ENCODE measurements at regions not wholly inside any gene's neighbourhood (a gene's known extent, or its start where the extent isn't known, plus 50 kb on each side); places are given as distances from the start of the nearest gene placed in this dataset.

DNA sequence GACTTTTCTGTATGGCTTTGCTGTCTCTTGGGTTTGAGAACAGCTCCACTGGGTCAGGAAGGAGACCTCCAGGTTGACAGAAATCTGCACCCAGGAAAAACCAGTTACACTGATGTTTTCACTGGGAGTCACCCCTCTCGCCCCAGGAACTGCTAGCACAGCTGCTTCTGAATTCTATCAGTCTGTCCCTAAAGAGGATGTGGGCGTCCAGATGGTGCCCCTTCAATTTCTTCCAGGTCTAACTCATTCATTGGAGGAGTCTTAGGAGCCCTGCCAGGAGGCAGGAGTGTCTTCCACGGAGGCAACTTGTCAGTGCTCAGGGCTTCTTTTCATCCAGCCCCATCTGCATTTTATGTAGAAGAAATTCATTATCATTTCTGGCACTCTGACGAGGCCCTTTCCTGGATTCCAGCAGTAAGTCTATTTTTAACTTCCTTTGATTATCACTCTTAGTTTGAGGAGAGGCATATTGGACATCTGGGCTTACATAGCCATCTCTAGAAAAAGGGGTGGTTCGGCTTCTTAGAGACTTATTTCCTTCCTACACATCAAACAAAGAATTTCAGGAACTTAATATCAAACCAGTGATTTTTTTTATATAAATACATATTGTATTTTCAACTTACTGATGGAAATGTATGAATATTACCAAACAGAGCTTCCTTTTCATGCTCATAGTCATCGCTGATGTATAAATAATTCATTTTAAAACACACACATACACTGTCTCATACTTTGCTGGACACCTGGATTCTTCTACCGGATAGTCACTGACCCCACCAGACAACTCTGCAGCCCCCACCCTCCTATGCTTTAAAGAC lies 148.8 kb downstream of the IRX2 start:
- no peak for DNase-seq

DNA sequence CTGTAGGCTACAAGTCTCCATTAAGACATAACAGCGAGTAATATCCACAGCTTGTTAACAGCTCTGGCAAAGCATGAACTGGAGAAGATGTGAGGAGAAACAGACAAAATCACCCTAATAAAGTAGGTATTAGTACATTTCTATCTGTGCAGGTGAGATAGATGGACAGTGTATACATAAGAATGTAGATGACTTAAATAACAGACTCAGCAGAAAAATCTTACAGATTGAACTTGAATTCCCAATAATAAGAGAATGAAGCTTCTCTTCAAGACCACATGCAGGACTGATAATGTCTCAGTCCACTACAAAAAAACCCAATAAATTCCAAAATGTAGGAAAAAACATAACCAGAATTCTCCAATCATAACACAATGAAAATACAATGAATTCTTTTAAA lies 153.0 kb downstream of the IRX2 start:
- no peak for DNase-seq

DNA sequence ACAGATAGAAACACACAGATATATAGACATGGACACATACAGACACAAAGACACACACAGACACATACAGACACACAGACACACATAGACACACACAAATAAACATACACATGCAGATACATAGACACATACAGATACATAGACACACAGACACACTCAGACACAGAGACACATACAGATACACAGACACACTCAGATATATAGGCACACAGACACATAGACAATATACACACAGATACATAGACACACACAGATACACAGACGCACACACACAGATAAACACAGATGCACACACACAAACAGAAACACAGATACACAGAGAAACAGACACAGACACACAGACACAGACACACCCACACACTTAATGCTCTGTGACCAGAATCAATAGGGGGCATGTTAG lies 156.8 kb downstream of the IRX2 start:
- no peak for DNase-seq

DNA sequence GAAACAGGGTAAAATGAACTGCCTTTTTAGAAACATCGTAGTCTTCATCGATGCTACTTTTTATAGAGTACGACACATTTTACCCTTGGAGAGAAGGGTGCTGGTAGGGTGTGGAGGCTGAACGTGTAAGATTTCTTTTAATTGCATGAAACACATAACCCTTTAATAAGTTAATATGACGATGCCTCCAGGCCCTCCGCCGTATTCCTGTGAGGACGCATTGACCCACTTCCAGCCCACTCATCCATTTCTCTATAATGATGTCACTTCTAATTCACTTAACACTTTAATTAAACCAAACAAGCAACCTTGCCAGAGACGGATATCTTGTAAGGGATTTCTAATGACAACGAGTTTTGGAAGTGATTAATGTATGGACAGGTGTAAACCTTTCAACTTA lies 158.7 kb downstream of the IRX2 start:
- no peak for DNase-seq

DNA sequence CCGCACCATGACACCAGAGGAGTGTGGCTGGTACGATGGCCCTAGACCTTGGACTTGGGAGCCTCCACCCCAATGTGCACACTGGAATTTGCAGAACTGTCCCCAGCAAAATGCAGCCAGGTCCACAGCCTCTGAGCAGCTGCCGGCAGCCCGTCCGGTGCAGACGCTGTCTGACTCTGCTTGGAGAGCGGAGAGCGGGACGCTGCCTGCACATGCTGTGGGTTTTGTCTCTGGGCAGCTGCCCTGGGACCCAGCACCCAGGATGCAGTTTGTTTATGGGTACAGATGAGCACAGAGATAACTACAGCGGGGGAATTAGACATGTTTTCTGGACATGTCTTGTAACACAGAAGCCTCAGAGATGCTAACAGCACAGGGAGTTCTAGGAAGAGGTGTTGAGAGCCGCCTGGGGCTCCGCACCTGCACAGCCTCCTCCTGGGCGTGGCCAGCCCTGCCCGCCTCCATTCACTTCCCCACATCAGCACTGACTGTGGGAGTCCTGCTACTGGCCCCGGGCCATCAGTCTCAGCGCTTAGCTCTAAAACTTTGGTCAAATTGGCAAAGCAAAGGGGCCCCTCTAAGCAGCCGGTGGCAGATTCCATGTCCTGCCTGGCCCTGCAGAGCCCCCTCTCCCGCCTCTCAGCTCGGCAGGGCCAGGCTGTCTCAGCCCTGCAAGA lies 159.6 kb downstream of the IRX2 start:
- no peak for DNase-seq

DNA sequence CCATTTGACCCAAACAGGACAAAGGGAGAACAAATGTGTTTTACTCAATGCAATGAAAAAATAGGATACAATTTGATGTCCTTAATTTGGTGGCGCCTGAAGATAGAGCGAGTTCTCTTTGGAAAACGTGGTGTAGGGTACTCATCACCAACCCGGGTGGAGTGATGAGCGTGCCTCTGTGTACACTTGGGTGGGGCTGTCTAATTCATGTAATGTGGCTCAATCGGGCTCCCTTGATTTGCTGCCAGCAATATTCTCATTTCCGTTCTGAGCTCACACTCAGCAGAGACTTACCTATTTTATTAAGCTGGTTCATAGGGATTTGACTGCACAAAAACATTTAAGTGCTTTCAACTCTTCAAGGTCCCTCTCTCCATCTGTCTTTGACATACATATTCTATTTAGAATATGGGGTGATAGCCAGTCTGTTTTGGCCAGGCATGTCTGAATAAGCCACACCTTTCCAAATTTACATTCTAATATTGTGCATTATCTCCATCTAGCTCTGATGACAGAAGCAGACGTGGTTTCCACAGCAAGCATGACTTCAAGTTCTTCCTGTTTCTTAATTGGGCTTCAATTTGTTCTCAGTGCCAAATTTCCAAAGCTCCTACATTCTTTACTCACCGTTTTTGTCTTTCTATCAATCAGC lies 162.5 kb downstream of the IRX2 start:
- no peak for DNase-seq

DNA sequence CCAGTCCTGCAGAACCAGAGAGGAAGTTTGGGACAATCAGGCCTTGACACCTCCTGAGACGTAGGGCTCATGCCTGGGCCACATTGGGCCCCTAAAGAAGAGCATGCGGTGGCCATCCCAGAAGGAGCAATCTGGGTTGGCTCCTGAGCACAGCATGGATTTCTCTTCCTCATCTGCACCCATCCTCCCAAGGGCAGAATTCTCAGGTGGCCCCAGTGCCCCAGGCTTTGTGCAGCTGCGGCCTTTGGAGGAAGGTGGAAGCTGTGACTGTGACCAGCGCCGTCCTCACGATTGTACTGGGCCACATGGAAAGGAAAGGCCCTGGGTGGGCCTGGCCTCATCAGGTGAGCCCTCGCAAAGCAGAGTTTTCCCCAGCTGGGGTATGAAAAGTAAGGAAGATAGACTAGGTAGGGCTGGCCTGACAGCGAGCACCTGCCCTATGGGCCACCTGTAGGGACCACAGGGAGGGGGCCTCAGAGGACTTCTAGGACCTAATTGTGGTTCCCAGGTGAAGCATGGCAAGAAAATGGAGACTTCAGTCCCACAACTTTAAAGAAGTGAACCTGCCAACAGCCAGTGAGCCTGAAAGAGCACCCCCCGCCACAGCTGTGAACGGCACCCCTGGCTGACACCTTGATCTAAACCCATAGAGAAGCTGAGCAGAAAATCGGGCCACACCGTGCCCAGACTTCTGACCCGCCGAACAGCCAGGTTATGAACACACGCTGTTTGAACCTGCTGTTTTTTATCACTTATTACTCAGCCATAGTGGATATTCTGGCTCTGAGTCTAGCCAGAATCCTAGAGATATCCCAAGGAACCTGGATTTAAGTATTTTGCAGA lies 164.1 kb downstream of the IRX2 start:
- no peak for DNase-seq

DNA sequence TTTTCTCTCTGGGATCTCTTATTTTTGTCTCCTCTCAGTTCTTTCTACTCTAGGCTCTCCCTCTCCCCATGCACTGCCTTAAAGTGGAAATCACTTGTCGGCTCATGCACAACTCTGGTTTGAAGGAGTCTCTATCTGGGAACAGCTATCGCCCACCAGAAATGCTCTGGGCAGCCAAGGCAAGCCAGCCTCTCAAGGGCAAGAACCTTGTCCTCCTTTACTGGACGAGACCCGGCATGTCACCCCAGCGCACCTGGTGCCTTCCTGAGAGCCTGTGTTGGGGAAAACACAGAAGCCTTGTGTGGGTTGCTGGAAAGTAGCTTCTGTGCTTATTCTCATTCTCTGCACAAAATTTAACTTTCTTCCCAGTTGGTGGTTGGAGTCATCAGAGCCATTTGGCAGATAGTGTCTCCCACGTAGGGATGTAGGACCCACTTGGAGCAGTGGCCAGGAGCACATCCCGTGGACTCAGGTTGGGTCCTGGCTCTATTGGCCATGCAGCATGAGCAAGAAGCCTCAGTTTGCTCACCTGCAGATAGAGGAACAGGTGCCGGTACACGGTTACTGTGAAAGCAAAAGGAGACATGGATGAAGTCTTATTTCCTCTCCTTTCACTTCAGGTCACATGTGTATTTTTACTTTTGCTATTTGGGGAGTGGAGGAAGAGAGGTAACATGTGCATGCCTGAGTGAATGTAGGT lies 165.3 kb downstream of the IRX2 start:
- no peak for DNase-seq

DNA sequence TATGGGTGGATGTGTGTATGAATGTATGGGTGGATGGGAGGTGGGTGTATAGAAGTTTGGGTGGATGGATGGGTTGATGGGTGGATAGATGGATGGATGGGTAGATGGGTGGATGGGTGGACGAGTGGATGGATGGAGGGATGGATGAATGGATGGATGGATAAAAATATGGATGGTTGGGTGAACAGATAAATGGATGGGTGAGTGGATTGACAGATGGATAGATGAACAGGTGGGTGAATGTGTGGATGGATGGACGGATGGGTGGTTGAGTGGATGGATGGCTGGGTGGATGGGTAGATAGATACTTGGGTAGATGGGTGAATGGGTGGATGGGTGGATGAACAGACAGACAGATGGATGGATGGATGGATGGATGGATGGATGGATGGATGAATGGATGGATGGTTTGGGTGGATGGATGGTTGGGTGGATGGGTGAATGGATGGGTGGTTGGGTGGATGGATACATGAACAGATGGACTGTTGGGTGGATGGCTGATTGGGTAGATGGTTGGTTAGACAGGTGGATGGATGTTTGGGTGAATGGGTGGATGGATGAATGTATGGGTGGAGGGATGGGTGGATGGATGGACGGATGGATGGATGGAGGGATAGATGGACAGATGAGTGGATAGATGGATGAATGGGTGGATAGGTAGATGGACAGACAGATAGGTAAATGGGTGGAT lies 166.8 kb downstream of the IRX2 start:
- no peak for DNase-seq

DNA sequence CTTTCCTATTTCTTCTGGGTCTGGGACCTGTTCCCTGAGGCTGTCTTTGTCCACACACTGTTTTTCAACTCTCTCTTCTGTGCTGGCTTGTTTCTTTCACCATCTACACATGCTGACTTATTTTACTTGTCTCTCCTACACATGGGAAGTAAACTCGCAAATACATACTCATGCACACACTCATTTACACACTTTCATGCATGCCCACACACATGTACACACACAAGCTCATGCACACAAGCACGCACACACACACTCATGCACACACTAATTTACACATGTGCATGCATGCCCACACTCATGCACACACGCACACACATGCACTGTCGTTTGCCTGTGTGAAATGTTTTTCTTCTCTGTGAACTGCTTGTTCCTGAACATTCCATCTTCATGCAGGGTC lies 169.0 kb downstream of the IRX2 start:
- DNase-seq = no peak

DNA sequence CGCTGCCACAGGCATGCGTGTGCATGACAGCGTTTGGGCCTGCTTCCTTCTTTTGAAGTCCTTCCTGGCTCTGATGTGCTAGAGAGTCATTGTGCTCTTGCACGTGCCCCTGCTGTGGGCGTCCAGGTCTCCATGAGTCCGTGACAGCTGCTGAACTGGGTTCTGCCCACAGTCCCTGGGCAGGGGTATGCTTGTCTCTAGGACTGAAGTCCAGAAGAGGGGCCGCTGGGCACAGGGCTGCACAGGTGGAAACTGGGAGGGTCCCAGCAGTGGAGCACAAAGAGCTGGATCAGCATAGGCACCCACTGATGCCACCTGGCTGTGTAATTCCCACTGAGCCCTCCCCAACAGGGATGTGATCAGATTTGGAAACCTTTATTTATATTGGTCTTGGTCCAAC lies 169.4 kb downstream of the IRX2 start:
- DNase-seq = no peak

DNA sequence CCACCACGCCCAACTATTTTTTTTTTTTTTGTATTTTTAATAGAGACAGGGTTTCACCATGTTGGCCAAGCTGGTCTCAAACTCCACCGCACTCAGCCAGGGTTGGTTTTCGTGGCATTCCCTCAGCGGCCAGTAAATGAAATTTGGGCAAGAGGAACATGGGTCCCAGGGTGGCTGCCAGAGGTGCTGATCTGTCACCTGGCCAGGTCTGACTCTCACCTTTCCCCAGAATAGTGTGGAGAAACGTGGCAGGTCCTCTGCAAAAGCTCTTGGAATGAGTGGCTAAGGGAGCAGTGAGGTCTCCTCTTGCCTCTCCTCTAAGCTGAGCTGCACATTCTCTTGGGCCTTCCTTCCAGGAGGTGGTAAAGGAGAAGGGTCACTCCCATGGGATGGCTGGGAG lies 170.1 kb downstream of the IRX2 start:
- no peak for DNase-seq

DNA sequence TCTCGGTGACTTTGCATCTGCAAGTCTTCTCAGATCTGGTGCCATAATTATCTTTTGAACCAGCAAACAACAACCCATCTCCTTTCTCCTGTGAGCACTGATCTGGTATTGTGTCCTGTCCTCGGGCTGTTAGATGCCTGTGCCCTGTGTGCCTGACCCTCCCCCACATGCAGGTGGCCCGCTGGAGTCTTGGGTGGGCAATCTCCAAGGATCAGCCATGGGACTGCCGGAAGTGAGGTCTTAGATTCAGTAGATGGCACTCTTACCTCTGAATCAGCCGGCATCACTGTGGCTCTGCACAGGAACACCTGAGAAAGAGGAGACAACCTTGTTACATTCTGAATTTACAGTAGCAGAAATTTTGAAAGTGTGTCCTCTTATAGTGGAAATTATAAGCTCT lies 172.4 kb downstream of the IRX2 start:
- DNase-seq = no peak

DNA sequence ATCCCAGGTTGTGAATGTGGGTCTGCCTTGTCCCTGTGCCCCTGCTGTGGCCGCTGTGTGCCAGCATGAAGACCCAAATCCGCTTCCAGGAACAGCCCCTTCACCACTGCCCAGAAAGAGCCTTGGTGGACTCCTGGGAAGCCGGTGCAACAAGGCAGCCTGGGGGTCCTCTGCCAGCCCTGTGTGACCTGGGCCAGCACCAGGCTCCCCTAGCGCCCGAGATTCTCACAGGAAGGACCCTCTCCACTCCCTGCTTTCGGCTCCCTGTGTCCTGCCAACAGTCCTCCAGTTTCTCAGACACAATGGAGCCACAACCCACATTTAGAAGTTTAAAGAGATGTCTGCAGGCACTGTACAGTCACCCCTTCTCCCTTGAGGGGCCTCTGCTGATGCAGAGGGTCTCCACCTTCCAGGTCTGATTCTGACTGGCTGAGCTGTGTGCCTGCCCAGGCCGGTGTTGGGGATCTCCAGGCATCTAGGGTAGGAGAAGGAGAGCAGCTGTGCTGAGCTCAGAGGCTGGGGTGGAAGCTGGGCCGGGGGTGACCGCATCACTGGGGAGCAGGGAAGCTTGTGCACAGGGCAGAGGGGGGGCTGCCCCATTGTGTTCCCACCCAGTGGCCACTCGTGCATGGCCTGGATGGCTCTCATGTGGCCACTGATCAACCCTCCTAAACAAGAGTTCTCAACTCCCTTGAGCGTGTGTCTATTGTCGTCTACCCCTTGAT lies 174.0 kb downstream of the IRX2 start:
- DNase-seq = no peak

DNA sequence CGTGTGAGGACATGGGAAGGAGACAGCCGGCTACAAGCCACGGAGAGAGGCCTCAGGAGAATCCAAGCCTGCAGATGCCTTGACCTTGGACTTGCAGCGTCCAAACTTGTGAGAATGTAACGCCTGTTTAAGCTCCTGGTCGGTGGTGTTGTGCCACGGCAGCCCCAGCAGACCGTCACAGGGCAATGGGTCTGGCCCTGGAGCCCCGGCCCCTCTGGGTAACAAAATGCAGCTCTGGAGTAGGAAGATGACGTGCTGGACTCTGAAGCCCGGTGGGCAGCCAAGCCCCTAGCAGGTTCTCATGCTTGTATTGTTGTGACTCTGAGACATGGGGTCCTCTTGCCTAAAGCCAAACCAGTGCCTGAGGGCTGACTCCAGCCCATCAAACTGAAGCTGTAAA lies 174.7 kb downstream of the IRX2 start:
- no peak for DNase-seq

DNA sequence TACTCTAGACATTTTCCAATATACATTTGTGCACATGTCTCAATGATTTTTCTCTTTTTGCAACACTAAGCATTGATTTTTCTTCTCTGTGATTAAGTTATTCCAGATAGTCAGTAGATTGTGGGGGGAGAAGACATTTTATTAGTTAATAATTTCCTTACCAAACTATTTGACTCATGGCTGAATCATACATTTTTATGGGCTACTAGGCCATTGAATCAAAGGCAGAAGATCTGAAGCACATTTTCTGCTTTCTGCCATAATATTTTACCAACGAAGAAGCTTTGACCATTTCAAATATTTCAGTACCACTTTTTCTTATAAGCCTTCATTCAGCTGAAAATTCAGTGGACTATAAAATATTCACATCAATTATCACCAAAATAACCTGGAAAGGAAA lies 175.6 kb downstream of the IRX2 start:
- DNase-seq = no peak

DNA sequence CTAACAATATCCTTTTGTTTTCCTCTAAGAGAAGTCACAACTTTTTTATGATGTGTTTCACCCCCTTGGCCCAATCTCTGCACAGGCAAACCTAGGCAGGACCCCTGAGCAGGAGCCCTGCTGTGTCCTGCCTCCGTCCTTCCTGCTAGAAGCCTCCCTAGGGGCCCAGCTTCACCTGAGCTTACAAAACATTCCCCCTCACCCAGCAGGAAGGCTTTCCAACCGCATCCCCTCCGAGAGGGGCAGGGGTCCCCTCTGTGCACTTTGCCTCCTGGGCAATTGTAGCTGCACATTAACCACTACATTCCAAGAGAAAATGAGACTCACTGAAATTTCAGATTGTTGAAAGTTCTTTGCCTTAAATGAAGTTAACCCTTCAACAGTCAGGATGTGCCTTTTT lies 176.2 kb downstream of the IRX2 start:
- DNase-seq = no peak

DNA sequence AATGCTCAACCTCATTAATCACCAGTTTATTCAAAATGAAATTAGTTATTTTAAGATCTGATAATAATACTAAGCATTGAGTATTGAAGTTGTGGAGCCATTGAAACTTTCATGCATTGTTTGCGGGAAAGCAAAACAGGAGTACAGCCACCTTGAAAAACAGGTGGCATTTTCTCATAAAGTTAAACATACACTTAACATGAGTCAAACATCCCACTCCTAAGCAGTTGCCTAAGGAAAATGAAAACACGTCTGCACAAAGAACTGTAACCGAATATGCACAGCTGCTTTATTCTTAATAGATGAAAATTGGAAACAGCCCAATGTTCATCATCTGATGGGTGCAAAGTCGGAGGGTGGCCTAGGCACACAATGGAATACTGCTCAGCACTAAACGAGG lies 177.3 kb downstream of the IRX2 start:
- DNase-seq = no peak

DNA sequence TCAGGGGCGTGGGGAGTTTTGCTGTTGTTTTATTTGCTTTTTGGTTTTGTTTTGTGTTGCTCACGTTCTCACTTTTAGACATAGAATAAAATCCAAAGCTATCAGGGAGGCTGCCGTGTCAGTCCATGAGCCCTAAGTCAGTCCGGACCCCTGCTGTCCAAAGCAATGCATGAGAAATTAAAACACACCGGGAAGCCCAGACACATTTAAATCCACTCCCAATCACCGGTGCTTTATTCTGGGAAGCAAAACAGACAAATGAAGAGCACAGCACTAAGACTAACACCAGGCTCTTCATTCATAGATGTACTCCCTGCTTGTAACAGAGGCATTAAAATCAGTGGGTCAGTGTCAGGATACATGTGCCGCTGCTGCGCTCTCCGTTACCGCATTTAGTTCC lies 180.9 kb downstream of the IRX2 start:
- DNase-seq = no peak

DNA sequence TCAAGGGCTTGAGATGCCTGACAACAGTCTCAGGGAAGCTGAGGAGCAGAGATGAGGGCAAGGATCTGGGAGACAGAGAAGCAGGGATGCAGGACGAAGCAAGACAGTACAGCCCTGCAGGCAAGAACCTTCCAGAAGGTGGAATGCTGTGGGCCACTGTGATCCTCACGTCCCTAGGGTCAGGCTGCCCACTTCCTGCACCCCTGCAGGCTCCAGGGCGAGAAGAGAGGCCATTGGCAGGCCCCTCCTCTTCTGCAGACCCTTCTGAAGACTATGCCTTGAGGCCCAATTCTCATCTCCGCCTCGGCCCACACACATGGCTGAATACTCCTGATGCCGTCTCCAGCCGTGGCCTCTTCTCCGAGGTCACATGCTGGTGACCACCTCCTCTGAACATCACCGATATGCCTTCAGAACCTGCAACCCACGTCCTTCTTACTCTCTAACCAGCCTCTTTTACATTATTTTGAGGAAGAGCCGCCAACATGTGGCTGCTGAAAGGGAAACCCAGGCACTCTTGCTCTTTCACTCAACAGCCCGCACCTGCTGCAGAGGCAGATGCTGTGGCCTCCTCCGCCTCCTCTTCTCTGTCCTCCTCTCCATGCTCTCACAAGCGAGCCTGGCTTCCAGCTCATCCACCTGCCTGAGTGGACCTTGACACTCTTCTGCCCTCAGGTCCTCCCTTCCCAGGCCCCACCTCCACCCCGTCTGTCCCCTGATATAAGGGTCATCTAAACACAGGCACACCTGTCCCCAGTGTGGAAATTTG lies 181.5 kb downstream of the IRX2 start:
- DNase-seq = no peak
